Stomach (tissue), 4 donors: ENCODE measurements at regions not wholly inside any gene's neighbourhood (a gene's known extent, or its start where the extent isn't known, plus 50 kb on each side); places are given as distances from the start of the nearest gene placed in this dataset.

Experiments used
- POLR2A ChIP-seq, 4 donors: fragments of 450-650 bp; IDR thresholded peaks; one replicate each; pipeline ENCODE4 v1.6.1; 2016; ENCODE audit warnings: antibody characterized with exemption in 4 of 4, control low read depth in 2 of 4, mild to moderate bottlenecking in 1 of 4, moderate library complexity in 1 of 4
- POLR2AphosphoS5 ChIP-seq, 3 donors: sonication (generic); formaldehyde crosslinking; IDR thresholded peaks; one replicate each; pipeline ENCODE4 v1.6.1; 2016; ENCODE audit warnings: antibody characterized with exemption in 3 of 3
- TF ChIP-seq, protein P1 (sequence below), 7 experiments: fragments of 450-650 bp in 4 of 7; fragments of 200-600 bp in 3 of 7; sonication (generic) in 3 of 7; IDR thresholded peaks; one replicate each; pipeline ENCODE4 v1.5.1; 2016 to 2019; ENCODE audit warnings: antibody characterized with exemption in 7 of 7, control low read depth in 2 of 7, mild to moderate bottlenecking in 1 of 7

DNA sequence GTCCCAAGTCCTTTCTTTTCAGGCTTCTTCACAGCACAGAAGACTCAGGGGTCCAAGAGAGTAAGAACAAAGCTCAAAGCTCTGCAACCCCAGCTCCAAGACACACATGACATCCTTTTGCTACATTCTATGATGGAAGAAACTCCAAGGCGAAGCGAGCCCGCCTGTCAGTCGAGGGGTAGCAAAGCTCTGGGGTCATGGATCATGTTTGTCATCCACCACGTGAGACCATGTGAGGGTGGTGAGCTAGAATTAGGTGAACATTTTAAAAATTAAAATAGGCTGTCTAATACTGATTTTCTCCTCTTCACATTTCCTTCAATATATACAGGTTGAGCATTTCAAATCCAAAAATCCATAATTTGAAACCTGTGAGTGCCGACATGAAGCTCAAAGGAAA, 189.6 kb downstream of the TTLL2 start:
- TF ChIP-seq, protein P1, sequence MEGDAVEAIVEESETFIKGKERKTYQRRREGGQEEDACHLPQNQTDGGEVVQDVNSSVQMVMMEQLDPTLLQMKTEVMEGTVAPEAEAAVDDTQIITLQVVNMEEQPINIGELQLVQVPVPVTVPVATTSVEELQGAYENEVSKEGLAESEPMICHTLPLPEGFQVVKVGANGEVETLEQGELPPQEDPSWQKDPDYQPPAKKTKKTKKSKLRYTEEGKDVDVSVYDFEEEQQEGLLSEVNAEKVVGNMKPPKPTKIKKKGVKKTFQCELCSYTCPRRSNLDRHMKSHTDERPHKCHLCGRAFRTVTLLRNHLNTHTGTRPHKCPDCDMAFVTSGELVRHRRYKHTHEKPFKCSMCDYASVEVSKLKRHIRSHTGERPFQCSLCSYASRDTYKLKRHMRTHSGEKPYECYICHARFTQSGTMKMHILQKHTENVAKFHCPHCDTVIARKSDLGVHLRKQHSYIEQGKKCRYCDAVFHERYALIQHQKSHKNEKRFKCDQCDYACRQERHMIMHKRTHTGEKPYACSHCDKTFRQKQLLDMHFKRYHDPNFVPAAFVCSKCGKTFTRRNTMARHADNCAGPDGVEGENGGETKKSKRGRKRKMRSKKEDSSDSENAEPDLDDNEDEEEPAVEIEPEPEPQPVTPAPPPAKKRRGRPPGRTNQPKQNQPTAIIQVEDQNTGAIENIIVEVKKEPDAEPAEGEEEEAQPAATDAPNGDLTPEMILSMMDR (IDR thresholded peaks at IDR 0.05) = no peak
- no peak for TF ChIP-seq POLR2AphosphoS5 (IDR thresholded peaks at IDR 0.05)
- TF ChIP-seq POLR2A (IDR thresholded peaks at IDR 0.05) = no peak
